ENCODE measurements at regions not wholly inside any gene's neighbourhood (a gene's known extent, or its start where the extent isn't known, plus 50 kb on each side); places are given as distances from the start of the nearest gene placed in this dataset.

DNA sequence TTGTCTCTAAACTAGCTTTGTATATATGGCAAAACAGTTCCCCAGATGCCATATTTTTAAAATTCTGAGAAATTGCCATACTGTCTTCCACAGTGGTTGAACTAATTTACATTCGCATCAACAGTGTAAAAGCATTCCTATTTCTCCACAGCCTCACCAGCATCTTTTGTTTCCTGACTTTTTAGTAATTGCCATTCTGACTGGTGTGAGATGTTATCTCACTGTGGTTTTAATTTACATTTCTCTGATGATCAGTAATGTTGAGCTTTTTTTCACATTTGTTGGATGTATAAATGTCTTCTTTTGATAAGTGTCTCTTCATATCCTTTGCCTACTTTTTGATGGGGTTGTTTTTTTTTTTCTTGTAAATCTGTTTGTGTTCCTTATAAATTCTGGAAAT lies 1222.7 kb upstream of the CITED2 start:
- DNase-seq (ENCODE audit: low read depth in 2 of 2): no peak

DNA sequence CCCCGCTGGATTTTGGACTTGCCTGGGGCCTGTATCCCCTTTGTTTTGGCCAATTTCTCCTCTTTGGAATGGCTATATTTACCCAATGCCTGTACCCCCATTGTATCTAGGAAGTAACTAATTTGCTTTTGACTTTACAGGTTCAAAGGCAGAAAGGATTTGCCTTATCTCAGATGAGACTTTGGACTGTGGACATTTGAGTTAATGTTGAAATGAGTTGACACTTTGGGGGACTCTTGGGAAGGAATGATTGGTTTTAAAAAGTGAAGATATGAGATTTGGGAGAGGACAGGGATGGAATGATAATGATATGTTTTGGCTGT lies 1220.3 kb upstream of the CITED2 start:
- DNase-seq (ENCODE audit: low read depth in 2 of 2): no peak

DNA sequence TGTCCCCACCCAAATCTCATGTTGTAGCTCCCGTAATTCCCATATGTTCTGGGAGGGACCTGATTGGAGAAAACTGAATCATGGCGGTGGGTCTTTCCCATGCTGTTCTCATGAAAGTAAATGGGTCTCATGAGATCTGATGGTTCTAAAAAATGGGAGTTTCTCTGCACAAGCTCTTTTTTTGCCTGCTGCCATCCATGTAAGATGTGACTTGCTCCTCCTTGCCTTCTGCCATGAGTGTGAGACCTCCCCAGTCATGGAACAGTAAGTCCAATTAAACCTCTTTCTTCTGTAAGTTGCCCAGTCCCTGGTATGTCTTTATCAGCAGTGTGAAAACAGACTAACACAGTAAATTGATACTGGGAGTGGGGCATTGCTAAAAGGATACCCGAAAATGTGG lies 1218.4 kb upstream of the CITED2 start:
- no peak for DNase-seq (ENCODE audit: low read depth in 2 of 2)

DNA sequence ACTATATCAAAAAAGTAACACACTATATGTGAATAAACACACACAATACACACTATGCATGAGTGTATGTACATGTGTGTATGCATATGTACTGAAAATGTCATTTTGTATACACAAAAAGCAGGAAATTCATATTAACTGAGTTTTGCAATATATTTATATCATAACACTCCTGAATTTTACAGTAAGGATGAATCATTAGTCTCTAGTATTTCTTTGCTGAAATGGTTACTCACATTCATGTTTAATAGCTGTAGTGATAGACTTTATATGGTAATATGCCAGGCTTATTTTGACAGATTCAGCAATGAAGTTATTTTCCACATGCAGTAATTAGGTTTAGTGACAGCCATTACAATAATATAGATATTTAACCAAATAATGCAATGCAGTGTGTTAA lies 1216.2 kb upstream of the CITED2 start:
- DNase-seq (ENCODE audit: low read depth in 2 of 2): no peak

DNA sequence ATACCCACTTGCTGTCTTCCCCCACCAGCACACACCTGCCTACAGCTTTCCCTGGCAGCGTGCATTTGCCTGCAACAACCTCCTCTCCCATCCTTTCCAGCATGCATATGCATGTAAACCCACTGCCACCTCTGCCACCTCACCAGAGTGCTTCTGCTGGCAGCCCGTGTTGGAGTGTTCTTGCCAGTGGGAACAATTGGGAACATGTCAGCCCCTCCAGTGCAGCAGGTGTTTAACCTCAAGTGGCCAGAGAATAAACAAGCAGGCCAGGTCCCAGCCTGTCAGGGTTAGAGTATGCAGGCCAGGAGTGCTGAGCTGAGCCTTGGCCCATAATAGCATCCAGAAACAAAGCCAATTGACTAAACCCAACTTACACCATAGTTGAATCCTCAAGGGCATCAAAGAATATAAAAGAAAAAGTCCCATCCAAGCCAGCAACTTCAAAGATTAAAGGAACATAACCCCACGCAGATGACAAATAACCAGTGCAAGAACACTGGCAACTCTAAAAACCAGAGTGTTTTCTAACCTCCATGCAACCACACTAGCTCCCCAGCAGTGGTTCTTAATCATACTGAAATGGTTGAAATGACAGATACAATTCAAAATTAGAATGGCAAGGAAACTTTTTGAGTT lies 1212.1 kb upstream of the CITED2 start:
- DNase-seq (ENCODE audit: low read depth in 2 of 2): no peak

DNA sequence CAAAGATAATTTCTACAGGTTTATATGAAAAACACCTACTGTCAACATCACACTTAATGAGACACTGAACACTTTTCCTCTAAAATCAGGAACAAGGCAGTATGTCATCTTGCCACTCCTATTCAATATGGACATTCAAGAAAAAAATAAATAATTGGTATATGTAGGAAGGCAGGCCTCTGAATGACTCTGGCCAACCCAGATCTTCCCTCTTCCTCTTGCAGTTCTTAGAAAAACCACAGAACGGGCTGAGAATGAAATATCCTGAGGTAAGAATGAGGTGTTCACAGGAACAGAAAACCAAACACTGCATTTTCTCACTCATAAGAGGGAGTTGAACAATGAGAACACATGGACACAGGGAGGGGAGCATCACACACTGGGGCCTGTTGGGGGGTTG lies 1207.2 kb upstream of the CITED2 start:
- no peak for DNase-seq (ENCODE audit: low read depth in 2 of 2)

DNA sequence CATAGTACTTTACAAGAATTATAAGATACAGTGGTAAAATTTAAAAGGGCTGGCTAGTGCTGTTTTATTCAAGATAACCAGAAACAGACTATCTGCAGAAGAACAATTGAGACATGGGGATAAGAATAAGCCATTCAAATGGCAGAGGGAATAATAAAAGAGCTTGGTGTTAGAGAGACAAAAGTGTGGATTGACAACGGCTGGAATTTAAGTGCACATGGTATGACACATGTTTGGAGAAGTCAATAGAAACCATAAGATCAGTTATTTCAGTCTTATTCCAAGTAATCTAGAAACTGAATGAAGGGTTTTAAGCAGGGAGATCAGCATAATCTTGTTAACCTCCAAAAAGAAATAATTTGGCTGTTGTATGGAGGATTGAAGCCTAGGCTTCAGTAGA lies 1205.5 kb upstream of the CITED2 start:
- no peak for DNase-seq (ENCODE audit: low read depth in 2 of 2)

DNA sequence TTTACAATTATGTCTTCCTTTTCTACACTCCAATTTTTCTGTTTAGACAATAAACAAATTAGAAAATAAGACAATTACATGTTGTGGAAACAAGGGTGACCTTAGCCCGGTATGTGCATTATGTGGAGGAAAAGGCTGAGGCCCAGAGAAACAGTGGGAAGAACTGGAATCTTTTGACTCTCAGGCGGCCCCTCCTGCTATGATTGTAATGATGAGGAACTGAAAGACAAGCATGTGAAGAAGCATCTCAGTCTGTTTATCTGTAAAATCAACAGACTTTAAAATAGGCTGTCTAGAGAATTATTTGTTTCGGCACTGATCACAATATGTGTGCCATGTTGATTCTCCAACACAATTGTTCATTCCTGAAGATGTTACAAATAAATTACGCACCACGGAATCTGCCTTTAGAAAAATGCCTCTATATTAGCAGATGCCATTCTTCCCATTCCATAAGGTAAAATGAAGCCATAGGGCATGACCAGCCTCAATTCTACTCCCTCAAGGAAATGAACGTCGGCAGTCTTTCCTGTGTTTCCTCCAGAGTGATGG lies 1201.6 kb upstream of the CITED2 start:
- DNase-seq (ENCODE audit: low read depth in 2 of 2): no peak

DNA sequence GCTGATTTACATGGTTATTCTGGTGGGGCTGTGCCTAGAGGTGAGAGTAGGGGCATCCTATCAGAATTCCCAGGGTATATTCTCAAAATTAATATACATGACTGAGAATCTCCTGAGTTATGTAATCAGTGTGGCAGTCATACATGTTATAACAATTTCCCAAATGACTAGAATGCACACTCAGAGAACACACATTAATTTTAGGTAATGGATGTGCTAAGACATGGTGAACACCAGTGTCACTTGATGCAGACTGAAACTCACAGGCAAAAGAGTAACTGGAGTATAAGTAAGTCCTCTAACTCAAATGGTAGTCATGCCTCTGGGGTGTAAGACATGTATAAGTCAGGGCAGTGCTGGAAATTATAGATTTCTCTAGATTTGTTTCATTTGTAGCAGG lies 1198.4 kb upstream of the CITED2 start:
- no peak for DNase-seq (ENCODE audit: low read depth in 2 of 2)

DNA sequence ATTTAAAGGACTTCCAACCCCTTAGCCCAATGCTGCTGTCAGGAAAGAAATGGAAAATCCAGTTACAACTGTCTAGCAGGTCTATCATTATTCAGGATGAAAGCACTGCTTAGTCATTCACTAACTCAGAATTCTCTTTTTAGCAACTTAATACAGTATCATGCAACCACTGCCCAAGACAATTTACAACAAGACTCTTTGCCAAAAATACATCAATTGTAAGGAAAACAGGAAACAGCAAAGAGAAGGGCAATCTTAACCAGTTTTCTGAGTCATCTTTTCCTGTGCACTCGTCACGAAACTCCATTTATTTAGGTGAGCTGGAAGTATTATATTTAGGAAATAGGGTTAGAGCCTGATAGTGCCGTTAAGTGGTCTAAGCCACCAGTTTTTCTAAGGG lies 1197.7 kb upstream of the CITED2 start:
- no peak for DNase-seq (ENCODE audit: low read depth in 2 of 2)

DNA sequence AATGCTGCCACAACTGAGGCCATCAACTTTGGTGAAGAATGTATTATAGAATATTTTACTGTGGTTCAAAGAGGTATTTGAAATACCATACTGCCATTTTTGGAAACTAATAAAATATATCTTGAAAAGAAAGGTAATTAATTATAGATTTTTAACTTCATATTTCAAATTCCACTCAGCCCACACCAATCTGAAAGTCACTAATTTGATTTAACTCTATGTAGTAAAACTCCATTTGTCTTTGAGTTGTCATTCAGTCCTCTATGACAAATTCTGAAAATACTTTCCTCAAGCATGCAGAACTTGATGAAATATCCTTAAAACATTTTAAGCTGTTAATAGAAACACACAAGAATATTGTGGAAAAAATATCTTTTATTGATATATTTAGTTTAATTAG lies 1196.7 kb upstream of the CITED2 start:
- no peak for DNase-seq (ENCODE audit: low read depth in 2 of 2)

DNA sequence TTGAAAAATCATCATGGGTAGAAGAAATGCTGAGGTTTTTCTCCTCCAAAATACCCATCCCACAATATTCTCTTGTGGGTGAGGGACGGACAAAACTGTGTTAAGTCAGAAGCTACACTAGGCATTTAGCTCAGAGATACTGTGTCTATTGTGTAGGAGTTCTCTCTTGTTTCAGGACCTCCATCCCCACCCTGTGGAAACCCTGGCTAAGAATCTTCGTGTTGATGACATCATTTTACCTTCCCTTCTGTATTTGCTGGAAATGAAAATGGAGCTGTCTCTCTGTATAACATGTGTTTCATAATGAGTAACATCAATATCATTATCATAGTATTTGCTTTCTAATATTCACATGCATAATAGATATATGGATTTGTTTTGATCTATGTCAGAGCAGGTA lies 1193.0 kb upstream of the CITED2 start:
- no peak for DNase-seq (ENCODE audit: low read depth in 2 of 2)

DNA sequence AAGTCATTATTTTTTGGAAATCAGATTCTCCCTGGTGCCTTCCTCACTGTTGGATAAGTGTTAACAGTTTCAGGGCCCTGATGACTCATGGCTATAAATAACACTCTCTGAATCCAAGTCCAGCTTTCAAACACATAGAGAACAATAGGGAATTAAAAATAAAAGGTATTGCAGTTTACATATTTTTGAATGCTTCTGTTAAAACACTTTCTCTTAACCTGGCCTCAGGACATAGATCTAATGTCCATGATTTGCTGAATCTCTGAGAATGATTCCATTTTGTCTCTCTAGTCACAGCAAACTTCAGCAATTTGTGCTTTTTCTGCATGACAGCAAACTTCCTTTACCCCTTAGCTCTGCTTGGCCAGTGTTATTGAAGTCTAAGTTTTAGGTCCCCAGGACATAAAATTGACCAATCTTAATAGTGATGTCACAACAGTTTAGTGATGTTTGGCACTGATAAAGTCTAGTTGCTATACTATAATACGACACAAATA lies 1192.4 kb upstream of the CITED2 start:
- no peak for DNase-seq (ENCODE audit: low read depth in 2 of 2)

DNA sequence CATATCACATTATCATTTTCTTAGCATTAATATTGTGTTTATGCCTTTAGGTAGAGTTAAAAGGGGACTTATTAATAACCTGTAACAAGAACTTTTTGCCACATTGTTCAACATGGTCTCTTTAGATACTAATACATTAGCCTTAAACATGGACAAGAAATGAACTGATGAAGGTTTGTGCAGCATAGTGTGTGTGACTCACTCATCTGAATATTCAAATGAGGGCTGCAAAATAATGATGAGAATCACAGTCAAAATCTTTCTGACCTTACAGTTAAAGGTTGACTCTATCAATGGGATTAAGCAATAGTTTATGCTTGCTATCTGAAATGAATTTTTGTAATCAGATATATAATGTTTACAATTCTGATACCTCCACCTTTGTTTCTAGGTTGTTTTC lies 1189.3 kb upstream of the CITED2 start:
- DNase-seq (ENCODE audit: low read depth in 2 of 2): no peak

DNA sequence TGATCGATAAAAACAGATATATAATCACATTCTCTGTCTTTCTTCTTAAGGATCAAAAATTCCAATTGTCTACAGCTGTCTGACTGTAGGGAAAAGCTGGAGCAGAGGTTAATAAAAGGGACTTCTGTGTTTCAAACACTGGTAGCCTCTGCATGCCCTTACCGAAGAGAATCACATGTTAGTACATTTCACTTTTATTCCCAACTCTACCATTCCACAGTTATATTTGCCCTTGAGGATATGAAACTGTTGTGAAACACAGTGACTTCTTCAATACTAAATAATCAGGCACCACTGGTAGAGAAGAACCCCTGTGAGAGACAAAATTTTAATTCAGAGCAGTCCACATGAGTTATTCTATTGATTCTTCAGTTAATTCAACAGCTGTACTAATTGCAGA lies 1187.3 kb upstream of the CITED2 start:
- DNase-seq (ENCODE audit: low read depth in 2 of 2): no peak

DNA sequence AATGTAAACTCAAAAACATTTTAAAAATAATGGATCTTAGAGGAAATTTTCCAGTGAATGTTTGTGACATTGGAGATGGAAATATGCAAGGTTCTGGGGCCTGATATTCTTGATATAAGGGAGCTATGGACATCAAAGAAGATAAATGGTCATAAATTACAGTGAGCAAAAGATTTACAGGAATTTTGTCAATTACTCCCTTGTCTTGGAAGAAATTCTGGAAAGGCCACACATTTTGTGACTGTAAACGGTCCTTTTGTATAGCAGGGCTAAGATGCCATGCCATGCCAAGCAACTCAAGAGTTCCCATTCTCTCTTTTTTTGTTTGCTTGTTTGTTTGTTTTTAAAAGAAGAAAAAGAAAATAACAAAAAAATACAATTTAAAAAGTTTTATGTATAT lies 1186.2 kb upstream of the CITED2 start:
- DNase-seq (ENCODE audit: low read depth in 2 of 2): no peak

DNA sequence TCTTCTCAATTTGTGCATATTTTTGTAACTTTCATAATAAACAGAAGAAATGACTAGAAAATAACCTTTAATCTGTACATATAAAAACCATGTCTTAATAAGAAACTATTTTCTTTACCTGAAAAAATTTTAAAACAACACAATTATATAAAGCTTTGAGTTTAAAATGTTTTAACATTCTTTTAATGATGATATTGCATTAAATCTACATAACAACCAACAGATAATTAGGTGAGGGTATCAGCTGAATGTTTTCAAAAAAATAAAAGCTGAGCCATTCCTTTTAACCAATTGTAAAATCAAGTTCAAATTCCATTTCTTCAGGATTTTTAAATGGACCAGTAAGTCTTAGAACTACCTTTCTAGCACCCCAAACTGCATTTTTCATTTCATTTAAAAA lies 1185.0 kb upstream of the CITED2 start:
- DNase-seq (ENCODE audit: low read depth in 2 of 2): no peak

DNA sequence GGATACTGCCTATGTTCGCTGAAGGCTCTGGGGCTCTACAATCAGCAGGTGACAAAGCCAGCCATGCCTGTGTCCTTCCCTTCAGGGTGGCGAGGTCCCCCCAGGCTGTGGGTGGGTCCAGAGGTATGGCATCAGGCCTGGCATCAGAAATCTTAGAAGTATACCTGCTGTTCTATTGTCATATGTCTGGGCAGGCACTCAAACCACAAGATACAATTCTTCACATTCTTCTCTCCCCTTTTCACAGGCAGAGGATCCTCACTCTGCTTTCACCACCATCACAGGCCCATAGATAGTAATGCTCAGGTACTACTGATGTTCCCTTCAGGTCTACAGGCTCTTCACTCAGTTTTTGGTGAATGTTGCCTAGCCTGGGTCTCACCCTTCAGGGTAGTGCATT lies 1180.0 kb upstream of the CITED2 start:
- no peak for DNase-seq (ENCODE audit: low read depth in 2 of 2)

DNA sequence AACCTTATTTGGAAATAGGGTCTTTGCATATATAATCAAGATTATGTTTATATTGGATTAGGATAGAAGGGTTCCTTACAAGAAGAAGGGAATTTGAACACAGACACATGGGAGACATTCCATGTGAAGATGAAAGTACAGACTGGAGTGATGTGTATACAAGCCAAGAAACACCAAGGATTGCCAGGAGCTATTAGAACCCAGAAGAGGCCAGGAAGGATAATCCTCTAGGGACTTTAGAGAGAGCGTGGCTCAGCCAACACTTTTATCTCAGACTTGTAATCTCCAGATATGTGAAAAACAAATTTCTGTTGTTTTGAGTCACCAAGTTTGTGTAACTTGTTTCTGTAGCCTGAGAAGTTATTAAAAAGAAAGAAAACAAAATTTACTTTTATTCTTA lies 1173.9 kb upstream of the CITED2 start:
- DNase-seq (ENCODE audit: low read depth in 2 of 2): no peak

DNA sequence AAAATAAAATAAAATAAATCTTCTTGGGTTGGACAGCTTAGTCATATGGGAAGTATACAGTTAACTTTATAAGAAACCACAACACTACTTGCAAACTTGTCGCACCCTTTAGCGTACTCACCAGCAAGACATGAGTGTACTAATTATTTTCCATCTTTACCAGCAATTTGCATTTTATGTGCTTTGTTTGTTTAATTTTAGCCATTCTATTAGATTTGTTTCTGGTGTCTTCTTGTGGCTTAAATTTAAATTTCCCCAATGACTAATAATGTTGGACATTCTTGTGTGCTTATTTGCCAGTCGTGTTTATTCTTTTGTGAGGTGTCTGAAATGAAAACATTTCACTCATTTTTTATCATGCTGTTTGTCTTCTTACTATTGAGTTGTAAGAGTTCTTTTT lies 1172.2 kb upstream of the CITED2 start:
- no peak for DNase-seq (ENCODE audit: low read depth in 2 of 2)

DNA sequence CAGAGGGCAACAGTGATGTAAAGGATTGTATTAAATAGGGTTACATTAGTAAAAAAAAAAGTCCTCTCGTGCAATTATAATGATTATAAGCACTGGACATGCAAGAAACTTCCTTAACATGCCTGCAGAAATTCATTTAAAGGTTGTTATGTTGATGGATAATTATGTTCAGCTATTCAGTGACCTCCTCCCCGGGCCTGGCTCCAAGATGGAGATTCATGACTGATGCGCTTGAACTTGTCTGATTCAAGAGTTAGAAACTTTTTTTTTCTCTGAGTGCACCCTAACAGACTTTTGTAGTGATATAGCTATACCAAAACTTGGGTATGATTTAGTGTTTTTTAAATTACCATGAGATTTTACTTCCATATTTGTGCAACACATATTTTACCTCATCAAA lies 1170.0 kb upstream of the CITED2 start:
- no peak for DNase-seq (ENCODE audit: low read depth in 2 of 2)

DNA sequence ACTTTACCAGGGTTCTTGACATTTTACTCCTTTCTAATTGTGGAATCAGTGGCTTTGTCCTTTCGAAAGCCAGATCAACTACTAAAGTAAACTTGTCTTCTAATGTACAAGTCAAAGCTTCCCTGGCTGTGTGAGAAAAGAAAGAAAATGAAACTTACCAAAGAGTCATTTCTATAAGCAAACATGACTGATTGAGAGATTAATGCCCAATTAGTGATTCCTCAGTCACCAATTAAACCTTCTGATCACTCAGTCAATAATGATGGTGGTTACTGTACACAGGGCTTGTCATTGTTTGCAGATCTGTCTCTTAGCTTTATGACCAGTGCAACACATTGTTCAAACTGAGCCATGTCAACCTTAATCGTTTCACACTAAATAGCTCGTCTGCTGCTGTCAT lies 1168.4 kb upstream of the CITED2 start:
- no peak for DNase-seq (ENCODE audit: low read depth in 2 of 2)

DNA sequence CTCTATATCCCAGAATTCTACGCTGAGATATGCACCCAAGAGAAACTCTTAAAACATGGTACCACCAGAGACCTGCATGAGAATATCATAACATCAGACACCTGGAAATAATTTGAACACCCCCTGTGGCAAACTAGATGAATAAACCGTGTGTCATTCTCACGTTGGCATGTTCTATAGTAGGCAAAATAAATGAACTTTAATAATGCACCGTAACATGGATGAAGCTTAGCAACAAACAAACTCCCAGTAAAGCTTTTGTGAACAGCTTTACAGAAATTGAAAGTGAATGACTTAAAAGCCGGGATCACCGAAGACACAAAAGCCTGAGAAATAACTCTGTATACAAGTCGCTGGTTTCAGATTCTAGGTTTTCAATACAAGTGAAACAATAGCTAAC lies 1166.8 kb upstream of the CITED2 start:
- DNase-seq (ENCODE audit: low read depth in 2 of 2): no peak

DNA sequence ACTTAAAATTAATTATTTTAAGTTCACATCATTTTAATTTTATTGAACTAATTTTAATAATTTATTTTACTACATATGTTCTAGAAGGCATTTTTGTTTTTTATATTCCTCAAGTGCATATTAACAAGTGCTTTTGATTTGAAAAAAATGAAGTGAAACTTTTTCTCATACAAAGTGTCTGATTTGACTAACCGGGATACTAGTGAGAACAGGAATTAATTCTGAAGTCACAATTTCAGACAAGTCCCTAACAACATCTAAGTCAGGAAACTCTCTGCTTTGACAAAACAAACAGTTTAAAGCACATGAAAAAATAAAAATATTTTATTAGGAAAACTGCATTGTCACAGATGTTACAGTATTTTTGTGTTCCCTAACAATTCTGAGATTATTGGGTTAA lies 1166.3 kb upstream of the CITED2 start:
- no peak for DNase-seq (ENCODE audit: low read depth in 2 of 2)

All from stimulated activated CD8-positive, alpha-beta memory T cell treated with anti-CD3 and anti-CD28 coated beads, Interleukin-7, amount 100 ng/mL, for 4 hours (primary cell).